Nephron progenitor cell (in vitro differentiated cells): ENCODE measurements at regions not wholly inside any gene's neighbourhood (a gene's known extent, or its start where the extent isn't known, plus 50 kb on each side); places are given as distances from the start of the nearest gene placed in this dataset.
"Not testable (repeated sequence)": the region's sequence is repeated elsewhere in the genome, so short reads cannot be mapped to it uniquely, and the experiment has no call there.

Experiments
- DNase-seq: peaks from one replicate; pipeline ENCODE4 v3.0.0; 2021
- H3K27ac Mint-ChIP-seq: 2 replicates; pipeline ENCODE4 v1.8.0; 2021; ENCODE audit warnings: mild to moderate bottlenecking, moderate library complexity, mixed read lengths
- H3K27me3 Mint-ChIP-seq: 2 replicates; pipeline ENCODE4 v1.8.0; 2021; ENCODE audit warnings: mild to moderate bottlenecking, low read depth, mixed read lengths; ENCODE audit not compliant: poor library complexity
- H3K36me3 Mint-ChIP-seq: 2 replicates; pipeline ENCODE4 v1.8.0; 2021; ENCODE audit warnings: low read depth, mixed read lengths
- H3K4me1 Mint-ChIP-seq: 2 replicates; pipeline ENCODE4 v1.8.0; 2021; ENCODE audit warnings: mixed read lengths
- H3K4me3 Mint-ChIP-seq: 2 replicates; pipeline ENCODE4 v1.8.0; 2021; ENCODE audit warnings: mild to moderate bottlenecking, moderate library complexity, mixed read lengths
- H3K9me3 Mint-ChIP-seq: 2 replicates; pipeline ENCODE4 v1.8.0; 2021; ENCODE audit warnings: mild to moderate bottlenecking, moderate library complexity, mixed read lengths
- CTCF ChIP-seq: fragments of 200-600 bp; sonication (generic); IDR thresholded peaks from 2 replicates; pipeline ENCODE4 v1.5.0; 2021; ENCODE audit warnings: antibody characterized with exemption

DNA sequence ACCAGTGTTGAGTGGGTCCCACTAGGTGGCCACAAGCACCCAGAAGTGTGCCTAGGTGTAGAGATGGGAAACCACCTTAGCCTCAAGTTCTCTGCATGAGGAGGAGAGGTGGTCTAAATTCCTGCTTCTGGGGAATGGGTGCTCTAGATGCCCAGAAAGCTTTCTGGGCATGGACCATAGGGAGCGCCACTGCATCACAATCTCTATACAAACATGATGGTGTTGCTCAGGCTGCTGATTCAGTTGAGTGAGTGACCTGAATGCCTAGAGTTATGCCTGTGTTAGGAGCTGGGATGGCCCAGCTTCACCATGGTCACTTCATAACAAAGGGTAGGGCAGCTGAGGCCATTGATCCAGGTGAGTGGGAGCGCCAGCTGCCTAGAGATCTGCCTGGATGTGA is 667.9 kb upstream of the ARRDC3 start:
- no peaks in the 10 kb centered on the region for H3K4me1 Mint-ChIP-seq
- H3K9me3 Mint-ChIP-seq: peaks cover under 1% of the 10 kb centered on the region
- DNase-seq: no peak
- H3K27ac Mint-ChIP-seq: no peak overlapping the region
- H3K4me3 Mint-ChIP-seq: no peak overlapping the region
- H3K27me3 Mint-ChIP-seq: peaks cover 11% of the 10 kb centered on the region
- no peak for TF ChIP-seq CTCF
- no peaks in the 10 kb centered on the region for H3K36me3 Mint-ChIP-seq

GRCh38 chr5:92041911-92042660 is 659.0 kb upstream of the ARRDC3 start:
- Mint-ChIP-seq H3K27me3 (peaks cover 4% of the 10 kb centered on the region), H3K4me3 (no peak overlapping the region), H3K36me3 (no peaks in the 10 kb centered on the region), H3K4me1 (no peaks in the 10 kb centered on the region), H3K9me3 (no peaks in the 10 kb centered on the region), H3K27ac (no peak overlapping the region)
- no peak for DNase-seq
- no peak for TF ChIP-seq CTCF

- H3K4me3 Mint-ChIP-seq: no peak overlapping the region
- no peaks in the 10 kb centered on the region for H3K36me3 Mint-ChIP-seq
- no peak for TF ChIP-seq CTCF
- H3K4me1 Mint-ChIP-seq: no peaks in the 10 kb centered on the region
- H3K27ac Mint-ChIP-seq: no peak overlapping the region
- DNase-seq: no peak
- H3K9me3 Mint-ChIP-seq: no peaks in the 10 kb centered on the region
- H3K27me3 Mint-ChIP-seq: no peaks in the 10 kb centered on the region
These were observed 658.1 kb upstream of the ARRDC3 start for GRCh38 chr5:92041206-92041605.

DNA sequence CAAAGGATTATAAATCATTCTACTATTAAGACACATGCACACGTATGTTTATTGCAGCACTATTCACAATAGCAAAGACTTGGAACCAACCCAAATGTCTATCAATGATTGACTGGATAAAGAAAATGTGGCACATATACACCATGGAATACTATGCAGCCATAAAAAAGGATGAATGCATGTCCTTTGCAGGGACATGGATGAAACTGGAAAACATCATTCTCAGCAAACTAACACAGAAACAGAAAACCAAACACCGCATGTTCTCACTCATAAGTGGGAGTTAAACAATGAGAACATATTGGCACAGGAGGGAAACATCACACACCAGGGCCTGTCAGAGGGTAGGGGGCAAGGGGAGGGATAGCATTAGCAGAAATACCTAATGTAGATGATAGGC is 646.7 kb upstream of the ARRDC3 start:
- H3K27me3 Mint-ChIP-seq, H3K4me1 Mint-ChIP-seq, DNase-seq, H3K9me3 Mint-ChIP-seq, H3K4me3 Mint-ChIP-seq, H3K36me3 Mint-ChIP-seq, H3K27ac Mint-ChIP-seq: not testable (repeated sequence)

DNA sequence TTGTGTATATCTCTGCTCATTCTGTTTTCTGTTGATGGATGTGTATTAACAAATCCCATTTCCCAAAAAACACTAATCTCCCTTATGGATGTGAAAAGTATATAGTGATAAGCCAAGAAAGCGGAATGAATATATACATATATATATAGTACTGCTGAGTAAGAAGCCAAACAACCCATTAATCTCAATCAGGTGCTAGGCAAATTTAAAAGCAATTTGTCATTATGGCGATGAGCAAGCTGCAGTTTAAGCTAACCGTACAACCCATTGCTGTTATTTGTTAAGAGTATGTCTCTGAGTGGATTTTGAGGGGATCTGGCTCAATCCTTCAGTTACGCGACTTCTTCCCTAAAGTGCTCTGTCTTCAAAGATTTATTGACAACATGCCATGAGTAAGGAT is 640.4 kb upstream of the ARRDC3 start:
- no peak overlapping the region for H3K27ac Mint-ChIP-seq
- no peaks in the 10 kb centered on the region for H3K27me3 Mint-ChIP-seq
- no peaks in the 10 kb centered on the region for H3K9me3 Mint-ChIP-seq
- H3K36me3 Mint-ChIP-seq: no peaks in the 10 kb centered on the region
- H3K4me3 Mint-ChIP-seq: no peak overlapping the region
- DNase-seq: no peak
- no peak for TF ChIP-seq CTCF
- H3K4me1 Mint-ChIP-seq: no peaks in the 10 kb centered on the region

DNA sequence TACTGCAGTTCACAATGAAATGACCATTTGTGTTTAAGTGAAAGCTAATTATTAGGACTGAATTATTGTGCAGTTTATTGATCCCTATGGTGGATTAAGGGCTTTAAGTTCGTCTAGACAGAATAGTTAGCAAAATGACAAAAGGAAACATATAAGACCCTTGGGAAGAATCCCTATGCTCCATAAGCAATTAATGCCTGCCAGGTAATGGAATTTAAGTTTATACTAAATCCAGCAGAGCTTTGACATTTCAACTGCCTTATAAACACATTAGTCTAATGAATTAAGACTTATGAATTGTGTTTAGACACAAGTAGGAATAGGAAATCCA is 640.0 kb upstream of the ARRDC3 start:
- Mint-ChIP-seq H3K36me3 (no peaks in the 10 kb centered on the region), H3K4me1 (no peaks in the 10 kb centered on the region), H3K27ac (no peak overlapping the region), H3K4me3 (no peak overlapping the region), H3K27me3 (no peaks in the 10 kb centered on the region), H3K9me3 (no peaks in the 10 kb centered on the region)
- DNase-seq: no peak
- no peak for TF ChIP-seq CTCF
